Sigmoid colon (tissue), 4 donors: ENCODE measurements at regions not wholly inside any gene's neighbourhood (a gene's known extent, or its start where the extent isn't known, plus 50 kb on each side); places are given as distances from the start of the nearest gene placed in this dataset.

Experiments used
- EP300 ChIP-seq, 4 donors: sonication (generic); formaldehyde crosslinking; IDR thresholded peaks; one replicate each; pipeline ENCODE4 v1.6.1; 2017; ENCODE audit warnings: antibody characterized with exemption in 4 of 4
- POLR2A ChIP-seq, 2 donors: fragments of 450-650 bp; IDR thresholded peaks; one replicate each; pipeline ENCODE4 v1.6.1; 2016; ENCODE audit warnings: antibody characterized with exemption in 2 of 2, mild to moderate bottlenecking in 2 of 2, moderate library complexity in 2 of 2
- POLR2AphosphoS5 ChIP-seq, 4 donors: sonication (generic); formaldehyde crosslinking; IDR thresholded peaks; one replicate each; pipeline ENCODE4 v1.6.1; 2017; ENCODE audit warnings: antibody characterized with exemption in 4 of 4
- TF ChIP-seq, protein P1 (sequence below), 4 experiments: fragments of 450-650 bp in 3 of 4; fragments of 200-600 bp in 1 of 4; IDR thresholded peaks; one replicate each; pipeline ENCODE4 v1.5.1; 2016 to 2019; ENCODE audit warnings: antibody characterized with exemption in 4 of 4, mild to moderate bottlenecking in 3 of 4, moderate library complexity in 2 of 4

DNA sequence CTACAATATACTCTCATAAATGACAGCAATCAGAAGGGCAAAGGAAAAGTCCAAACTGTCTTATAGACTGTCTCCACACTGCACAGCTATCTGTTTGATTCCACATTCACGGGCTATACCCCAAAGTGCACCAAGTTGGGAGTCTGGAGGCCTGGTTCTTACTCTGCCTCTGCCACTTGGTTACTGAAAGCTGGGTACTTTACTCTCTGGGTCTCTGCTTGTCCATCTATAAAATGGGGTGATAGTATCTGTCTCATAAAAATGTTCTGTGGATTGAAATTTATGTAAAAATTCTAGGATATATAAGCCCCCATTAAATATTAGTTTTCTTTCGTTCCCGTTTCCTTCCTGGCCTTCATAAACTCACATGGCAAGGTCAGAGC lies 86.5 kb downstream of the CD164 start:
- TF ChIP-seq EP300 (IDR thresholded peaks at IDR 0.05) (no peak), POLR2A (IDR thresholded peaks at IDR 0.05) (no peak), POLR2AphosphoS5 (IDR thresholded peaks at IDR 0.05) (no peak)
- TF ChIP-seq, protein P1, sequence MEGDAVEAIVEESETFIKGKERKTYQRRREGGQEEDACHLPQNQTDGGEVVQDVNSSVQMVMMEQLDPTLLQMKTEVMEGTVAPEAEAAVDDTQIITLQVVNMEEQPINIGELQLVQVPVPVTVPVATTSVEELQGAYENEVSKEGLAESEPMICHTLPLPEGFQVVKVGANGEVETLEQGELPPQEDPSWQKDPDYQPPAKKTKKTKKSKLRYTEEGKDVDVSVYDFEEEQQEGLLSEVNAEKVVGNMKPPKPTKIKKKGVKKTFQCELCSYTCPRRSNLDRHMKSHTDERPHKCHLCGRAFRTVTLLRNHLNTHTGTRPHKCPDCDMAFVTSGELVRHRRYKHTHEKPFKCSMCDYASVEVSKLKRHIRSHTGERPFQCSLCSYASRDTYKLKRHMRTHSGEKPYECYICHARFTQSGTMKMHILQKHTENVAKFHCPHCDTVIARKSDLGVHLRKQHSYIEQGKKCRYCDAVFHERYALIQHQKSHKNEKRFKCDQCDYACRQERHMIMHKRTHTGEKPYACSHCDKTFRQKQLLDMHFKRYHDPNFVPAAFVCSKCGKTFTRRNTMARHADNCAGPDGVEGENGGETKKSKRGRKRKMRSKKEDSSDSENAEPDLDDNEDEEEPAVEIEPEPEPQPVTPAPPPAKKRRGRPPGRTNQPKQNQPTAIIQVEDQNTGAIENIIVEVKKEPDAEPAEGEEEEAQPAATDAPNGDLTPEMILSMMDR (IDR thresholded peaks at IDR 0.05): no peak
